Left hindlimb (tissue), 1 donor: ENCODE measurements at regions not wholly inside any gene's neighbourhood (a gene's known extent, or its start where the extent isn't known, plus 50 kb on each side); places are given as distances from the start of the nearest gene placed in this dataset.

ENCODE experiments used
- DNase-seq: peaks from one replicate; pipeline ENCODE4 v3.0.0-alpha.2; 2018

- no peak for DNase-seq
Measured at GRCh38 chr11:130779943-130780342, 136.3 kb downstream of the SNX19 start.

GRCh38 chr11:130780437-130780836, 135.8 kb downstream of the SNX19 start:
- DNase-seq, result no peak

GRCh38 chr11:130781931-130782330, 134.3 kb downstream of the SNX19 start:
- no peak for DNase-seq

GRCh38 chr11:130782361-130783222, 133.7 kb downstream of the SNX19 start:
- peak; percentile 74 for DNase-seq

- peak; percentile 57 for DNase-seq
Measured at GRCh38 chr11:130783323-130783722, 133.0 kb downstream of the SNX19 start.

- DNase-seq, result no peak
Measured at GRCh38 chr11:130785380-130786116, 130.7 kb downstream of the SNX19 start.

GRCh38 chr11:130786586-130786985, 129.7 kb downstream of the SNX19 start:
- DNase-seq, result no peak

GRCh38 chr11:130787092-130787616, 129.1 kb downstream of the SNX19 start:
- DNase-seq, result peak; percentile 79

GRCh38 chr11:130787973-130788570, 128.2 kb downstream of the SNX19 start:
- no peak for DNase-seq

- DNase-seq, result no peak
Measured at GRCh38 chr11:130789056-130789640, 127.1 kb downstream of the SNX19 start.

- DNase-seq, result no peak
Measured at GRCh38 chr11:130790689-130791088, 125.6 kb downstream of the SNX19 start.

- no peak for DNase-seq
Measured at GRCh38 chr11:130792772-130793171, 123.5 kb downstream of the SNX19 start.

GRCh38 chr11:130796828-130797227, 119.5 kb downstream of the SNX19 start:
- DNase-seq, result no peak

GRCh38 chr11:130798280-130798679, 118.0 kb downstream of the SNX19 start:
- DNase-seq, result no peak

GRCh38 chr11:130798801-130799200, 117.5 kb downstream of the SNX19 start:
- DNase-seq, result no peak

GRCh38 chr11:130801333-130802122, 114.8 kb downstream of the SNX19 start:
- DNase-seq, result no peak

GRCh38 chr11:130802567-130802966, 113.7 kb downstream of the SNX19 start:
- DNase-seq, result no peak

- no peak for DNase-seq
Measured at GRCh38 chr11:130804306-130805076, 111.8 kb downstream of the SNX19 start.

- DNase-seq, result no peak
Measured at GRCh38 chr11:130806746-130807145, 109.5 kb downstream of the SNX19 start.

- no peak for DNase-seq
Measured at GRCh38 chr11:130808541-130808940, 107.7 kb downstream of the SNX19 start.

- no peak for DNase-seq
Measured at GRCh38 chr11:130813196-130813595, 103.1 kb downstream of the SNX19 start.
